NCI-H226 (cell line): ENCODE measurements at regions not wholly inside any gene's neighbourhood (a gene's known extent, or its start where the extent isn't known, plus 50 kb on each side); places are given as distances from the start of the nearest gene placed in this dataset.

Experiments used
- DNase-seq: peaks from one replicate; pipeline ENCODE4 v3.0.0-alpha.2; 2015

DNA sequence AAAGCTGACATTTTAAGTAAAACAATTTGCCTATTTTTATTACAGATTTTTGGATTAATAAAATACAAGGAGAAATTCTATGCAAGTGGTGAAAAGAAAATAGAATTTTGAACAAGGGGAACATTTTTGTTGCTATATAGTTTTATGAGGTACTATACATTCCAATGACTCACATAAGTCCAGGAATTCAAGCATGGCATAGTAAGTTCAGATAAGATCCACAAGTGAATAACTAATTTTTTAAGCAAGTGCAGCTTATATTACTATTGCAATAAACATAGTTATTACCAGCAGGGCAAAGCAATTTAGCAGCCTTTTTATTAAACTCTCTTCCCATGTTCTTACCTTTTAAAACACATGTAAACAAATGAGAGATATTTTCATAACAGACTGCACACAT is 1123.5 kb upstream of the LRRN3 start:
- DNase-seq = peak; percentile 40

DNA sequence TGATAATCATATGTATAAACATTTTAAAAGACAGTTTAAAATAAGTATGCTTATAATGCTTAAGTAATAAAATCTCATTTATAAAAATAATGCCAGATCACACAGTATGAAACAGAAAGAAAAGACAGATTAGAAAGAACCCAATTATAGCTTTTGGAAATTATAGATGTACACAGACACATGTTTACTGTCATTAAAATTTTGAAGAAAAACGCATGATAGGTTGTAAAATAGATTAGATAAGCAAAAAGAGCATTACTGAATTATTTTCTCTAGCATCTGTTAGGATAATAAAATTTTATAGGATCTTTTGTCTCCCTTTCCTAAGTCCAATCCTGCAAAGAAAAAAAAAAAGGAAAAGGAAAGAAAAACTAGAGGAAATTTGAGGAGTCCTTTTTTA is 1107.3 kb upstream of the LRRN3 start:
- DNase-seq = no peak

DNA sequence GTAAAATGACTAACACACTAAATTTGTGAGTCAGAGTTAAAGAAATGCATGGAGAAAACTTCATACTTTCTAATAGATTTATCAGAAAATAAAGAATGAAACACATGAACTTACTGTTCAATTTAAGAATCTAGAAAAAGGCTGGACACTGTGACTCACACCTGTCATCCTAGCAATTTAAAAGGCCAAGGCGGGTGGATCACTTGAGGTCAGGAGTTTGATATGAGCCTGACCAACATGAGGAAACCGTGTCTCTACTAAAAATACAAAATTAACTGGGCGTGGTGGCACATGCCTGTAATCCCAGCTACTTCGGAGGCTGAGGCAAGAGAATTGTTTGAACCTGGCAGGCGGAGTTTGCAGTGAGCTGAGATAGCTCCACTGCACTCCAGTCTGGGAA is 1106.2 kb upstream of the LRRN3 start:
- peak; percentile 61 for DNase-seq

- no peak for DNase-seq
Measured at GRCh38 chr7:109986701-109987100, 1104.2 kb upstream of the LRRN3 start.

GRCh38 chr7:109996411-109996810 is 1094.5 kb upstream of the LRRN3 start:
- no peak for DNase-seq

DNA sequence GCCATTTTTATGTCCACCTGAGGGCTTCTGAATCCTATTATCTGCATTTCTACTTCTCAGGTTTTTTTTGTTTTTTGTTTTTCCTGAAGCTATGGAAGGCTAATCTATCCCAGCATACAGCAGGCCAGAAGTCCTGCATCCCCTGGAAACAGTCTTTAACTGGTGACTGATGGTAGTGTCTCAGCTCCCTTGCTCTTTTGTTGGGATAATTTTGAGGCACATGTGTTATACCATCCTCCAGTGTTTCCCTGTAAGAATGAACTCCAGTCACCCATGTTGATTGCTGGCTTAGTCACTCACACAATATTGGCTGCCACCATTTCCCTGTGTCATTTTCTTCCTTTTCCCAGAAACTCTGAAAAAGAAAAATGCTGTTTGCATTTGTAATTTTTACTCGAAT is 1094.0 kb upstream of the LRRN3 start:
- DNase-seq = no peak

DNA sequence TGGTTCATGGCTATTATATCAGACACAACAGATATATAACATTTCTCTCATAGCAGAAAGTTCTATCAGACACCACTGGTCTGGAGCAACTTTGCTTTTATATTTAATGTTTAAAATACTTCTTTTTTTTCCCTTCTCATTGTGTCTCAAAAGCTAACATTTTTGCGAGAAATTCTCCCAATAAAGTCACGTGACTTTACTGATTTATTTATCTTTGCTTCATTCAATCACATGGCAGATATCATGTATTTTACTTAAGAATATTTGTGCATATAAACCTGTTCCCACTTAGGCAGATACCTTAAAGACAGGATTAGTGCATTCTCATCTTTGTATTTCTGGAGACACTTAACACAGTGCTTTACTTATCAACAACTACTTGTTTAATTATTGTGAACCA is 1093.1 kb upstream of the LRRN3 start:
- DNase-seq = no peak

- DNase-seq = no peak
Measured at GRCh38 chr7:110001254-110001938, 1089.5 kb upstream of the LRRN3 start.

- DNase-seq = no peak
Measured at GRCh38 chr7:110003827-110004226, 1087.1 kb upstream of the LRRN3 start.

GRCh38 chr7:110007320-110008063 is 1083.4 kb upstream of the LRRN3 start:
- DNase-seq = no peak

GRCh38 chr7:110010359-110010758 is 1080.6 kb upstream of the LRRN3 start:
- no peak for DNase-seq

DNA sequence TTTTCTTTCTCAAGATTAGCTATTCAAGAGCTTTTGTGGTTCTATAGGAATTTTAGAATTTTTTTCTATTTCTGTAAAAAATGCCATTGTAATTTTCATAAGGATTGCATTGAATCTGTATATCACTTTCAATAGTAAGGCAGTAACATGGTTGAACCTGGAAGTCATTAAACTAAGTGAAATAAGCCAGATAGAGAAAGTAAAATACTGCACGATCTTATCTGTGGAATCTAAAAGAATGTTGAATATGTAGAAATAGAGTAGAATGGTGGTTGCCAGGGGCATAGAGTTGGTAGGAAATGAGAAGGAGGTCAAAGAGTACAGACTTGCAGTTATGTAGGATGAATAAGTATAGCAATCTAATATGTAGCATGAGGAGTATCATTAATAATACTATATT is 1073.5 kb upstream of the LRRN3 start:
- DNase-seq = peak; percentile 19

- peak; percentile 64 for DNase-seq
Measured at GRCh38 chr7:110027385-110027784, 1063.5 kb upstream of the LRRN3 start.

DNA sequence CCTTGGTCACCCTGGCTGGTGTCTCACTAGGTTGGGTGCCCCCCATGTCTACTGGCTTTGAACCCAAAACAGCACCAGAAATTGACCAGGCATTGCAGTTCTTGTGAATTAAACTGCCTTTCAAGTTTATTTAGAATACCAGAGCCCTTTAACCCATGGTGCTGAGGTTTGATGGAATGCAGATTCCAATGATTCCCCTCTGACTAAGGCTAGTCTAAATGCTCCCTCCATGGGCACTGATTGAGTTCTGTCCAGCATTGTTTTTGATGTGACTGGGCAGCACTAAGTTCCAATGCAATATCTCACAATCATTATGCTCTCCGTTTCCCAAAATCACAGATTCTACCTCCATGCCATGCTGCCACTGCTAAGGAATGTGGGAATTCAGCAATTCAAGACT is 1047.4 kb upstream of the LRRN3 start:
- DNase-seq = no peak

DNA sequence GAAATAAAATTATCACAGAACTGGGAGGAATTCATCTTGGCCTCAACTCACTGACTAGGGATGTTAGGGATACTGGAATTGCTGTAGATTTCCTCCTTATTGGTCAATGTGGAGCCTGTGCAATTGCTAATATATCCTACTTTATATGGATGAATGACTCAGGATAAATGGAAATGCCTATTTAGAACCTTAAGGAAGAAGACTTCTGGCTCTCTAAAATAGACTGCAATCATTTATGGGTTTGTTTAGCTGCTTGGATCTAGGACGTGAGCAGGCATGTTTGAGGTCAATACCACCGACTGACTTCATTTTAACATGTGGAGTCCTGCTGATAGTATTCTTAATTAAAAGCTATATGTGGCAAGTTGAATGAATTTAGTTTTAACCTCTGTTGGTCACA is 1040.1 kb upstream of the LRRN3 start:
- no peak for DNase-seq

DNA sequence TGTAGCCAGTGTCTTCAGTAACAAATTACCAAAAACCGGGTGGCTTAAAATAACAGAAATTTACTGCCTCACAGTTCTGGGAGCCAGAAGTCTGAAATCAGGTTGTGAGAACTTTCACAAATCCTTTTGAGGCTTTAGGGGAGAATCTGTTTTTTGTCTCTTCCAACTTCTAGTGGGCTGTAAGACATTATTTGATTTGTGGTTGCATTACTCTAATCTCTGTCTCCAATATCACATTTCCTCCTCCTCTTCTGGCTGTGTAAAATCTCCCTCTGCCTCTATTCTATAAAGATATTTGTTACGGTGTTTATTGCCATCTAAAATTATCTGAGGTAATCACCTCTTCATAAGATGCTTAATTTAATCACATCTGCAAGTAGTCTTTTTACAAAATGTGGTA is 1039.6 kb upstream of the LRRN3 start:
- no peak for DNase-seq

GRCh38 chr7:110056331-110056730 is 1034.6 kb upstream of the LRRN3 start:
- DNase-seq = no peak

- DNase-seq = no peak
Measured at GRCh38 chr7:110058401-110058800, 1032.5 kb upstream of the LRRN3 start.

- no peak for DNase-seq
Measured at GRCh38 chr7:110061387-110061786, 1029.5 kb upstream of the LRRN3 start.

GRCh38 chr7:110065121-110065520 is 1025.8 kb upstream of the LRRN3 start:
- DNase-seq = no peak

- no peak for DNase-seq
Measured at GRCh38 chr7:110066843-110067242, 1024.1 kb upstream of the LRRN3 start.

- DNase-seq = no peak
Measured at GRCh38 chr7:110071192-110071591, 1019.7 kb upstream of the LRRN3 start.

DNA sequence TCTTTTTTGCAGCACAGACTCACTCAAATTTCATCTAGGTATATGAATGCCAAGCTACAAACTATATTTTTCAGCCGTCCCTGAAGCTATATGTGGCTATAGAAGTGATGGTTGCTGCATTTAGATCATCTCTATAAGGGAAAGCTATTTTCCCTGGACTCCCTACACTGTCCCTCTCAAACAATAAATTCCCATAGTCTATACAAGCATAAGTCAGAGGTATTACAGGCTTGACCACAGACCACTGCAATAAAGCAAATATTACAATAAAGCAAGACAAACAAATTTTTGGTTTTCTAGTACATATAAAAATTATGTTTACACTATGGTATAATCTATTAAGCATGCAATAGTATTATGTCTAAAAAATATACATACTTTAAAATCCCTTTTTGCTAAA is 1015.5 kb upstream of the LRRN3 start:
- no peak for DNase-seq

- DNase-seq = no peak
Measured at GRCh38 chr7:110076194-110076593, 1014.7 kb upstream of the LRRN3 start.
